CD4-positive, alpha-beta T cell treated with Interleukin-15 for 4 hours (primary cell): ENCODE measurements at regions not wholly inside any gene's neighbourhood (a gene's known extent, or its start where the extent isn't known, plus 50 kb on each side); places are given as distances from the start of the nearest gene placed in this dataset.

Source experiments
- DNase-seq: peaks from one replicate; pipeline ENCODE4 v3.0.0-alpha.2; 2020; ENCODE audit warnings: low spot score

GRCh38 chr6:147867433-147868226 lies 359.1 kb downstream of the SAMD5 start:
- no peak for DNase-seq

GRCh38 chr6:147868427-147869190 lies 360.1 kb downstream of the SAMD5 start:
- no peak for DNase-seq

DNA sequence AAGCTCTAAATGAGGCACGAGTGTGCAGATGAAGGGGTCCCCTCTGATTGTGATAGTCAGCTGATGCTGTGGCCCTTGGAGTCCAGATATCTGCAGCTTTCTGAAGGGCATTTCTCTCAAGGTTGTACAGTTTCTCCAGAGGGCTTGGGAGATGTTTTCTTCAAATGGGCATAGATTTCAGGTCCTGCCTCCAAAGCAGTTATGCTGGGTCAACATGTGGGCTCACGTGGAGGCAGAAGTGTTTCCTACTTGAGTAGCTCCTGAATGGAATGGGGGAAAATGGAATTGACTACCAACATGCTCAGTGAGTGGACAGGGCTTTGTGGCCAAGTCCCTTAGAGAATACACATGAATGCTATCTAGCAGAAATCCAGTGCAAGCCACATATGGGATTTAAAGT lies 360.7 kb downstream of the SAMD5 start:
- no peak for DNase-seq

GRCh38 chr6:147869869-147870268 lies 361.4 kb downstream of the SAMD5 start:
- DNase-seq: no peak

DNA sequence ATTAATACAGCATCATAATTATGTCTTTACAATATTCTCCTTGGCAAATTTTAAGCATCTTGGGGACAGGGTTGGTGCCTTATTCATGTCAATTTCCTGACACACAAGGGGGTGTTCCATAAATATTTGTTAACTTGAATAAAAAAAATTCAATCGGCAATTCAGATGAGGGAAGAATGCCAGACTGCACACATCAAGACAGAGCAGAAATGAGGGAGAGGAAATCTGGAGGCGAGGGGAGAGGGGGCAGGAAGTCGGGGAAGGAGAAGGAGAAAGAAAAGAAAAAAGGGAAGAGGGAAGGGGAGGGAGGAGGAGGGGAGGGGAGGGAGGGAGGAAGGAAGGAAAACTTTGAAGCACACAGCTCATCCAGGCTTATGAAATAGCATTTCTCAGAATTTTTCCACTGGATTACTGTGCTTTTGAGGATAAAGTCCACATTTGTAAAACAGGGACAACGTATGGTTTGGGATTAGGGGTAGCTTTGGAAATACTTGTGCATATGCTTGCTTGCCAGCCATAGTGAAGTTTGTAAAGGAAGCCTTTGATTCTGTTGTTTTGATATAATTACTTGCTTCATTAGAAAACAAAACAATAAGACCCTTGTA lies 362.1 kb downstream of the SAMD5 start:
- no peak for DNase-seq

DNA sequence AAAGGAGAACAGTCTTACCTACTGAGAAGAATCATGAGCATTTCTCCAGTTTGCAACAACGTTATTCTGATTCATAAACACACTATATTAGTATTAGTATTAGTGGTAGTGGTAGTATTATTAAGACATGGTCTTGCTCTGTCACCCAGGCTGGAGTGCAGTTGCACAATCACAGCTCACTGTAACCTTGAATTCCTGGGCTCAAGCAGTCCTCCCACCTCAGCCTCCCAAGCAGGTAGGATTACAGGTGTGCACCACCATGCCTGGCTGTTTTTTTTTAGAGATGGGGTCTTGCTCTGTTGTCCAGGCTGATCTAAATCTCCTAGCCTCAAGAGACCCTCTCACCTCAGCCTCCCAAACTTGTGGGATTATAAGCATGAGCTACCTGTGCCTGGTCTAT lies 363.5 kb downstream of the SAMD5 start:
- no peak for DNase-seq

DNA sequence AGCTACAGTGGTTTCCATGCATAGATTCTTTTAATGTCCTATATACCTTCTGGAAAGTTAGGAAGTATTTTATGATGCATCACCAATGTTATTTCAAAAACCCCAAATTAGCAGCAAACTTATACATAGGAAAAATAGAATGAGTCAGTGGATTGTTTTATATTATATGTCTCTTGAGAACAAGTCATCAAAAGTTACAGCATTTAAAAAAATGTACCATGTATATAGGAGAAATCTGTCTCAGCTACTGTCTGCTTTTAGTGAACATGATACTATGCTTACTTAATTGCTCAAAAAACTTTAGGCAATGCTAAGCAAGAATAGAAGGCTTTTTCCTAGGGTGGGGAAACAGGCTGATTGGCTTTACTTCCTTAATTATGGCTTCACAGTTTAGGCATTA lies 365.3 kb downstream of the SAMD5 start:
- DNase-seq: no peak

DNA sequence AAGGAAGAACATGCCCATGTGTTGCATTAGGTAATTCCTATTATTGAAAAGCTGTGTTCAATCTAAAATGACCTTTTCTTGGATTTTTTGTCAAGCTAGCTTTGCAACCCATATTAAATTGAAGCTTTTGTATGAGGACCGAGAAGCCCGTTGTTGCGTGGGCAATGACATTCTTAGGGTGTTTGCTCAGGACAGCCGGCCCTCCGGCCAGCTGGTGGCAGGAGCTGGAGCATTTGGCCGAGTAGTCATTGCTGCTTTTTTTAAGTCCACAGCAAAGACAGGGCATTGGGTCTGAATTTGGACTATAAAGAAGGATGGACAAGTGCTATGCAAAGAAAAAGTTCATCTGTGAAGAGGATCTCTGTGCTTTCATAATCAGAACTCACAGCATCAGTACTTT lies 365.8 kb downstream of the SAMD5 start:
- DNase-seq: no peak

DNA sequence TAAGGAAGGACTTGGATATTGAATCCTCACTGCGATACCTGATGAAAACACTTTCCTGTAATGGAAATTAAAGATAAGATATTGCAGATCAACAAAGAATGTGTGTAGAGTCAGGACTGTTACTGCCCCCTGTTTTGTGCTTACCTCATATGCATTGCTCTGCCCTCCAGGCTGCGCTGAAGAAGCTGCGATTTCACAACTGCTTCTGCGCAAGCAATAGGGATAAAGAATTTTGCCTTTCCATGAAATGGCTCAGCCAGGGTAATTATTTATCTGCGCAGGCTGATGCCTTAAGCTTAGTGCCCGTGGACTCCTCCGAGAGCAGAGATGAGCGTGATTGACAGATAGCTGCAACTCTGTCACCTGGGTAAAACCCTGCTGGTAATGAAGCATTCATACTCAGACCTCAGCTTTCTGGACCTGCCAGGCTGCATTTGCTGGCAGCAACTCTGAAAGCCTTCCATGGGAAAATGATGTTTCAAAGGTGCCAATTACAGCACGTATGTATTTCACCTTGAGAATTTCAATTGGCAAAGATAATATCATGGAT lies 370.6 kb downstream of the SAMD5 start:
- no peak for DNase-seq

GRCh38 chr6:147881432-147881831 lies 372.9 kb downstream of the SAMD5 start:
- no peak for DNase-seq

DNA sequence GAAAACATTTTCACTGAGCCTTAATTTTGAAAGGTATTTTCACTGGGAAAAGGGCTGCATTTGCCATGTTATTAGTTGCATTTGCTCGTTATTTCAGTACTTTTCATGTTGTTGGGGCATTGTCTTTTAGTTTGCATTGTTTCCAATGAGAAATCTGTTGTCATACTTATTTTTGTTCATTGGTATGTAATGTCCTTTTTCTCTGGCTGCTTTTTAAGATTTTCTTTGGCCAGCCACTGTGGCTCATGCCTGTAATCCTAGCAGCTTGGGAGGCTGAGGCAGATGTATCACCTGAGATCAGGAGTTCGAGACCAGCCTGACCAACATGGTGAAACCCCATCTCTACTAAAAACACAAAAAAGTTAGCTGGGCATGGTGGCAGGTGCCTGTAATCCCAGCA lies 379.9 kb downstream of the SAMD5 start:
- DNase-seq: no peak

GRCh38 chr6:147891671-147892070 lies 383.2 kb downstream of the SAMD5 start:
- DNase-seq: no peak

GRCh38 chr6:147892476-147892875 lies 384.0 kb downstream of the SAMD5 start:
- no peak for DNase-seq

GRCh38 chr6:147895272-147895671 lies 386.8 kb downstream of the SAMD5 start:
- DNase-seq: no peak

GRCh38 chr6:147900247-147900830 lies 391.8 kb downstream of the SAMD5 start:
- DNase-seq: no peak

DNA sequence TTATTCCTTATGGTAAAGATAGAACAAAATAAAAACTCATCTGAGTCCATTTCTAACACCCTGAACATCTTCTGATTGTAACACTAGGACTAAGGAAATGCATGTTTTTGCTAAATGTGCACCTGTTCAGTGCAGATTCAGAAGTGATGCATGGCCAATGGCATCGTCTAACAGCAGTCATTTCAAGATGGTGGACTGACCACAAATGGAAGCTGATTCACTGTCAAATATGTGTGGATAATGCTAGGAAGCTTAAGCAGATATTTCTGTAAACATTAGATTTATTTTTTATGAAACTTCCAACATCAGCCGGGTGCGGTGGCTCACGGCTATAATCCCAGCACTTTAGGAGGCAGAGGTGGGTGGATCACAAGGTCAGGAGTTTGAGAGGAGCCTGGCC lies 394.8 kb downstream of the SAMD5 start:
- DNase-seq: no peak

DNA sequence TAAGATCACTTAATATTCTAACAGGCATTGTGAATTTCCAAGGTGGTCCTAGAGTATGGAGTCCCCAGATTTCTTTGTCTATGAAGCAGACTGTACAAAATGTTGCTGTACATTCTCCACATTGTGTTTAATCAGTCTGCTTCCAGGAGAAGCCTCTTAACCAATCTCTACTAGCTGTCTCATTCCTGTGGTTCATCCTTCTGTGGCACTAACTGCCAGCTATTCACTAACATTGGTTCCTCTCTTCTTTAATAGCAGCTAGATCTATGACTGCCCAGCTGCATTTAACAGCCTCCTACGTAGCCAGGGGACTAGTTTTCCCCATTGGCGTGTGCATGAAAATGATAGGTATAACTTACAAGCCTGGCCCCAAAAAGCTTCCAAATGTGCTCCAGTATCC lies 395.4 kb downstream of the SAMD5 start:
- no peak for DNase-seq

DNA sequence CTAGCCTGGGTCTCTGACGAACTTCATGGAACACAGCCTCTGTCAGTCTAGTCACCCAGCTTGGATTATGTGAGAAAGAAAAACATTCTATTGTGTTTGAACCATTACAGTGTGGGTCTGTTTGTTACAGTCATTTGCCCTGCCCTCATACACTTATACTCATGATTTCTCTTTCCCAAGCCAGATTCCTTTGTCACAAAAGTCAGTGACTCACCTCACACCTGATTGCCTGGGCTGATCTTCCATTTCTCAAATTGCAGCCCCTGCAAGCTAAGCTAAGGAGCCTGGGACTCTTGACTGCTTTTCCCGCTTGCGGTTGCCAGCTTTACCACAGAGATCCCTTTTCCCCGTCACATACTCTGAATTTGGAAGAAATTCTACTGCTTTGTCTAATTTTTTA lies 395.9 kb downstream of the SAMD5 start:
- no peak for DNase-seq

- DNase-seq: no peak
Observed at GRCh38 chr6:147905711-147906110, 397.2 kb downstream of the SAMD5 start.

DNA sequence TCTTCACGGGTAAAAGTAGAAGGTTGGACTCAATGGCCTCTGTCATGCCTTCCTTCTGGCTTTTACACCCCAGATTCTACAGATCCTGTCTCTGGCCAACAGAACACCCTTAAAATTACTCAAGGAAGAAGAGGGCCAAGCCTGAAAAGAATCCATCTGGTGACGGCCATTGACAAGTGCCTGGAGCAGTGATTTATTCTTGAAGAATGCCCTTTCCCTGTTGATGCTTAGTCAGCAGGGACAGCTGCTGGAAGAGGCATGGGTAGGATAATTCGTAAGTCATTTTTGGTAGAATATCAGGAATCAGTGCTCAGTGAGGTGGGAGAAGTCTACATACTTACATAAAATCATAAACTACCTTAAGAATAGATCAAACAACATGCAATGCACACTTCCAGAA lies 397.9 kb downstream of the SAMD5 start:
- no peak for DNase-seq

DNA sequence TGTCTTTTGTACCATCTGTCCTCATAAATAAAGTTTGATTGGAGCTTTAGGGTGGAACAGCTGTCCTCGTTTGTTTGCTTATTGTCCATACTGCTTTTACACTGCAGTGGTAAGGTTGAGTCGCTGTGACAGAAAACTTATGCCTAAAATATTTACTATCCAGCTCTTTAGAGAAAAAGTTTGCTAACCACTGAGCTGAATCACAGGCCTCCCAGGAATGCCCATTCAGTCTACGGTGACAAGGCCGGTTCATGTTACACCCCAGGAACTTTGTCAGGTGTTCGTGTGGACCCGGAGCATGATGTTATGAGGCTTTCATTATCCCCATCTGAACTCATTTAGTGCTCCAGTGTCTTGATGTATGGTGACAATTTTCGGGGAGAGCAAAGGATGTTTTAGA lies 401.1 kb downstream of the SAMD5 start:
- DNase-seq: no peak

DNA sequence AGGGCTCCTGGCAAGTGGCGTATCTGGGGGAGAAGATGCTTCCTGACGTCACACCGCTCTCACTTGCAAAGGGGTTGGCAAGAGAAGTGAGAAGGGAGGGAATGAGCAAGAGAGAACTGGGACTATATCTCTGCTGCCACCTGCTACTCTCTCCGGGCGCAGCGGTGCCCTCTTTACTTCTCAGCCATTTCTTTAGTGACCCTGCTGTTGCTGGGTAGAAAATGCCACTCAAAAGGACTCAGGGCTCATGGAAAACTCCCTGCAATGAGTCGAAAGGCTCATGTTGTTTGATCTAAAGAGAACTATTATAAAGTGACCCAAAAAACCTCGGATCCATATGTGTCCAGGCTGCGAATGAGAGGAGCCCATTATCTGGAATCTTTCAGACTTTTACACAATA lies 401.8 kb downstream of the SAMD5 start:
- no peak for DNase-seq

DNA sequence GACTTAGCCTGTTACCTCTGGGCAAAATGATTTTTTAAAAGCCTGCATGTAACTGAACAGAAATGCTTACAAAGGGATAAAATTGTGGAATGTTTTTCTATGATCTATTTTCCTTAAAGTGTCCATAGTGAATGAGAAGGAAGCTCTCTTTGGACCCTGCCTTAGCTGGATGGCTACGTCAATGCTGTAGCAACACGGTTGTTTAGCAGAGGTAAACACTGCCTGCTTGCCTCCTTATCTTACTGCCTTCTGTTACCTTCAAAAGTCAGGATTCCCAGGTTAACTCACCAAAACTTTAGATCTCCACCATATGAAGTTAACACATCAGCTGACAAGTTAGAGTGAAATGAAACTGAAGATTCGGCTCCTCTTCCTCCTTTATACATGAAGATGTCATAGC lies 402.6 kb downstream of the SAMD5 start:
- no peak for DNase-seq
